ENCODE measurements at regions not wholly inside any gene's neighbourhood (a gene's known extent, or its start where the extent isn't known, plus 50 kb on each side); places are given as distances from the start of the nearest gene placed in this dataset.

GRCh38 chr3:180804916-180805315 is 107.6 kb upstream of the FXR1 start:
- Histone ChIP-seq H4K20me1 (ENCODE audit: insufficient read depth, low read length) (no peaks in the 10 kb centered on the region), H3K56ac (ENCODE audit: extremely low read depth, insufficient read depth, low read length) (no peak overlapping the region), H4K8ac (ENCODE audit: low read depth in 2 of 2, low read length in 2 of 2) (no peak overlapping the region), H3K4me1 (ENCODE audit: control insufficient read depth, insufficient read depth, low read length) (no peaks in the 10 kb centered on the region), H3K9me1 (ENCODE audit: insufficient read depth, low read length) (no peaks in the 10 kb centered on the region), H4K91ac (ENCODE audit: insufficient read depth, low read depth, low read length) (no peak overlapping the region), H3K27ac (ENCODE audit: insufficient read depth, low read length) (no peak overlapping the region), H2BK5ac (ENCODE audit: low read depth, low read length, poor library complexity, severe bottlenecking) (no peak overlapping the region), H3K27me3 (ENCODE audit: control insufficient read depth, insufficient read depth, low read length) (no peaks in the 10 kb centered on the region), H3K79me1 (ENCODE audit: low read depth in 1 of 2, low read length in 2 of 2) (no peaks in the 10 kb centered on the region), H3K18ac (ENCODE audit: low read depth, low read length) (no peak overlapping the region), H3K14ac (replicated peaks; ENCODE audit: low read depth, low read length) (no peak overlapping the region), H3K23ac (ENCODE audit: low read depth, low read length) (no peak overlapping the region), H2BK15ac (ENCODE audit: low read depth, low read length) (no peak overlapping the region), H3K4me3 (ENCODE audit: insufficient read depth, low read depth, low read length) (no peak overlapping the region), H3K36me3 (ENCODE audit: control insufficient read depth, insufficient read depth, low read length) (no peaks in the 10 kb centered on the region), H2AK5ac (ENCODE audit: low read depth, low read length) (no peak overlapping the region), H3K9ac (ENCODE audit: low read depth, low read length) (no peak overlapping the region), H3K9me3 (ENCODE audit: control insufficient read depth, insufficient read depth, low read length) (no peaks in the 10 kb centered on the region), H2BK20ac (ENCODE audit: low read depth, low read length) (no peak overlapping the region), H3K4ac (ENCODE audit: low read depth, low read length) (no peak overlapping the region), H3K4me2 (ENCODE audit: low read depth, low read length) (no peak overlapping the region), H2BK120ac (ENCODE audit: low read depth, low read length) (no peak overlapping the region), H4K5ac (ENCODE audit: low read depth, low read length) (no peak overlapping the region), H2AK9ac (replicated peaks; ENCODE audit: low read depth, low read length, poor library complexity) (no peak overlapping the region), H2AFZ (replicated peaks; ENCODE audit: low read length, poor library complexity) (no peak overlapping the region)
- CTCF ChIA-PET: no interaction called here
- dilution Hi-C loops (cut with HindIII; ENCODE audit: low sequenced_read_pairs, unreplicated experiment): no loop called here
- in situ Hi-C loops (cut with MboI; ENCODE audit: low sequenced_read_pairs): no loop called here
- TF ChIP-seq RAD21 (IDR thresholded peaks at IDR 0.05; ENCODE audit: low read length) (peak; percentile 36), SMC3 (IDR thresholded peaks at IDR 0.05; ENCODE audit: low read depth, low read length) (no peak)
- POLR2A ChIA-PET (ENCODE audit: unreplicated experiment): no interaction called here
- ATAC-seq (ENCODE audit: low read depth): no peak
- DNase-seq: peak; percentile 9
- intact Hi-C loops (cut with micrococcal nuclease): loop anchor here (1.0 to 5.0 kb wide), 3 partner anchors 372 to 1878 kb away; no protein-coding TSS in a partner anchor
- no CpG with 5 or more reads among the region's 6 CpGs for WGBS, 2 experiments (ENCODE audit: extremely low coverage in 2 of 2, insufficient read length in 1 of 2)
- BruUV-seq (replicated peaks): no TSS peak
